Smooth muscle cell (in vitro differentiated cells): ENCODE measurements at regions not wholly inside any gene's neighbourhood (a gene's known extent, or its start where the extent isn't known, plus 50 kb on each side); places are given as distances from the start of the nearest gene placed in this dataset.

ENCODE experiments used
- DNase-seq: peaks from one replicate; lab custom pipeline; 2025; ENCODE audit not compliant: unreplicated experiment; lab: John Stamatoyannopoulos, UW
- H2AFZ ChIP-seq: fragments of 200-600 bp; sonication (generic); 2 replicates; pipeline ENCODE4 v1.6.0; 2016; ENCODE audit warnings: antibody characterized with exemption, low read depth, mild to moderate bottlenecking
- H3F3A ChIP-seq: fragments of 200-600 bp; sonication (generic); 2 replicates; pipeline ENCODE4 v1.6.0; 2017; ENCODE audit warnings: antibody characterized with exemption, low read depth
- H3K27ac ChIP-seq: fragments of 200-600 bp; sonication (generic); 2 replicates; pipeline ENCODE4 v1.5.1; 2016; ENCODE audit warnings: low read depth, mild to moderate bottlenecking
- H3K27me3 ChIP-seq: fragments of 200-600 bp; sonication (generic); 2 replicates; pipeline ENCODE4 v1.6.1; 2016; ENCODE audit warnings: low read depth, mild to moderate bottlenecking
- H3K36me3 ChIP-seq: fragments of 200-600 bp; sonication (generic); 2 replicates; pipeline ENCODE4 v1.5.1; 2016; ENCODE audit warnings: low read depth
- H3K4me1 ChIP-seq: fragments of 200-600 bp; sonication (generic); 2 replicates; pipeline ENCODE4 v1.5.1; 2016; ENCODE audit warnings: low read depth
- H3K4me2 ChIP-seq: fragments of 200-600 bp; sonication (generic); 2 replicates; pipeline ENCODE4 v1.6.0; 2016; ENCODE audit warnings: mild to moderate bottlenecking
- H3K4me3 ChIP-seq: fragments of 200-600 bp; sonication (generic); 2 replicates; pipeline ENCODE4 v1.5.1; 2016; ENCODE audit warnings: mild to moderate bottlenecking
- H3K79me2 ChIP-seq: fragments of 200-600 bp; sonication (generic); 2 replicates; pipeline ENCODE4 v1.6.0; 2016; ENCODE audit warnings: low read depth, mild to moderate bottlenecking
- H3K9ac ChIP-seq: fragments of 200-600 bp; sonication (generic); 2 replicates; pipeline ENCODE4 v1.6.0; 2016; ENCODE audit warnings: low read depth
- H3K9me3 ChIP-seq: fragments of 200-600 bp; sonication (generic); replicated peaks from 2 replicates; pipeline ENCODE4 v1.5.1; 2016; ENCODE audit warnings: low read depth
- H4K20me1 ChIP-seq: fragments of 200-600 bp; sonication (generic); 2 replicates; pipeline ENCODE4 v1.6.0; 2016; ENCODE audit warnings: low read depth
- CTCF ChIP-seq: fragments of 200-600 bp; sonication (generic); IDR thresholded peaks from 2 replicates; pipeline ENCODE4 v1.5.1; 2017; ENCODE audit warnings: borderline replicate concordance, mild to moderate bottlenecking, antibody characterized with exemption; ENCODE audit not compliant: insufficient read depth, poor library complexity, severe bottlenecking
- WGBS: methylation state at CpG from one replicate; pipeline ENCODE4 v1.1.7; 2016; ENCODE audit warnings: low lambda C conversion rate; 5-methylcytosine and 5-hydroxymethylcytosine counted together

GRCh38 chr1:170310951-170311350 lies 165.2 kb downstream of the NTMT2 start:
- no peak for TF ChIP-seq CTCF
- Histone ChIP-seq H3K27me3 (no peaks in the 10 kb centered on the region), H3F3A (peaks cover 17% of the 10 kb centered on the region), H4K20me1 (no peaks in the 10 kb centered on the region), H3K27ac (peak overlapping the region; percentile 97), H3K9ac (peak overlapping the region; percentile 56), H2AFZ (peak overlapping the region; percentile 44), H3K4me2 (no peak overlapping the region), H3K4me1 (peaks cover 3% of the 10 kb centered on the region), H3K9me3 (no peaks in the 10 kb centered on the region), H3K79me2 (no peaks in the 10 kb centered on the region), H3K4me3 (no peak overlapping the region), H3K36me3 (no peaks in the 10 kb centered on the region)
- no peak for DNase-seq
- 78% methylated on average over 1 of the region's 1 CpG for WGBS

GRCh38 chr1:170313306-170313705 lies 167.5 kb downstream of the NTMT2 start:
- Histone ChIP-seq H3K4me1 (peaks cover 3% of the 10 kb centered on the region), H3K4me2 (no peak overlapping the region), H3K79me2 (no peaks in the 10 kb centered on the region), H3K27ac (no peak overlapping the region), H2AFZ (no peak overlapping the region), H4K20me1 (no peaks in the 10 kb centered on the region), H3K27me3 (no peaks in the 10 kb centered on the region), H3F3A (peaks cover 10% of the 10 kb centered on the region), H3K9me3 (no peaks in the 10 kb centered on the region), H3K9ac (no peak overlapping the region), H3K4me3 (no peak overlapping the region), H3K36me3 (no peaks in the 10 kb centered on the region)
- no peak for DNase-seq
- TF ChIP-seq CTCF: no peak
- WGBS: 92% methylated on average over 3 of the region's 3 CpGs

- no peaks in the 10 kb centered on the region for H3K36me3 ChIP-seq
- TF ChIP-seq CTCF: no peak
- H3K4me1 ChIP-seq: no peaks in the 10 kb centered on the region
- H3K9ac ChIP-seq: no peak overlapping the region
- no peaks in the 10 kb centered on the region for H3K9me3 ChIP-seq
- no peaks in the 10 kb centered on the region for H3K27me3 ChIP-seq
- WGBS: 84% methylated on average over 5 of the region's 5 CpGs
- H4K20me1 ChIP-seq: no peaks in the 10 kb centered on the region
- no peak overlapping the region for H3K4me3 ChIP-seq
- no peak overlapping the region for H3K4me2 ChIP-seq
- DNase-seq: no peak
- H2AFZ ChIP-seq: no peak overlapping the region
- H3F3A ChIP-seq: no peaks in the 10 kb centered on the region
- H3K27ac ChIP-seq: no peak overlapping the region
- no peaks in the 10 kb centered on the region for H3K79me2 ChIP-seq
Observed at GRCh38 chr1:170316270-170316669, 170.5 kb downstream of the NTMT2 start.

- H2AFZ ChIP-seq: no peak overlapping the region
- H4K20me1 ChIP-seq: no peaks in the 10 kb centered on the region
- no peak for TF ChIP-seq CTCF
- 47% methylated on average over 1 of the region's 1 CpG for WGBS
- H3K9ac ChIP-seq: no peak overlapping the region
- no peak for DNase-seq
- no peaks in the 10 kb centered on the region for H3F3A ChIP-seq
- H3K4me1 ChIP-seq: no peaks in the 10 kb centered on the region
- H3K4me3 ChIP-seq: no peak overlapping the region
- H3K4me2 ChIP-seq: no peak overlapping the region
- no peaks in the 10 kb centered on the region for H3K79me2 ChIP-seq
- no peaks in the 10 kb centered on the region for H3K36me3 ChIP-seq
- H3K27me3 ChIP-seq: no peaks in the 10 kb centered on the region
- no peaks in the 10 kb centered on the region for H3K9me3 ChIP-seq
- H3K27ac ChIP-seq: peak overlapping the region; percentile 22
Observed at GRCh38 chr1:170318141-170318540, 172.4 kb downstream of the NTMT2 start.
